ENCODE measurements at regions not wholly inside any gene's neighbourhood (a gene's known extent, or its start where the extent isn't known, plus 50 kb on each side); places are given as distances from the start of the nearest gene placed in this dataset.

DNA sequence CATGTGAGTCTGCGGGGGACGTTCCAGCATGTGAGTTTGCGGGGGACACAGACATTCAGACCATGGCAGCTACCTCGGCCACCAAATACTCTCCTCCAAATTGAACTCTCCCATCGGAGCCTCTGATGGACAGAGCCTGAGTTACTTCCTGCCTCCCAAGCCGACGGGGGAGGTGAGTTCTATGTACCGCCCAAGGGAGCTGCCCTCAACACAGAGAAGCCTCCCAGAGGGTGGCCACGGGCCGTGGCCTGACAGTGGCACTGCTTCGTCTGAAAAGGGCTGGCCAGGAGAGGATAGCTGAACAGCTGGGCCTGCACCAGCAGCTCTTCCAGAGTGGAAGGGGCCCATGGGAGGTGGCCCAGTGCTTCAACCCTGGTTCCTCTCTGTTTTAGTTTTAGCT, 274.5 kb upstream of the PPP2R2D start:
- no peak for DNase-seq (ENCODE audit: low spot score)

DNA sequence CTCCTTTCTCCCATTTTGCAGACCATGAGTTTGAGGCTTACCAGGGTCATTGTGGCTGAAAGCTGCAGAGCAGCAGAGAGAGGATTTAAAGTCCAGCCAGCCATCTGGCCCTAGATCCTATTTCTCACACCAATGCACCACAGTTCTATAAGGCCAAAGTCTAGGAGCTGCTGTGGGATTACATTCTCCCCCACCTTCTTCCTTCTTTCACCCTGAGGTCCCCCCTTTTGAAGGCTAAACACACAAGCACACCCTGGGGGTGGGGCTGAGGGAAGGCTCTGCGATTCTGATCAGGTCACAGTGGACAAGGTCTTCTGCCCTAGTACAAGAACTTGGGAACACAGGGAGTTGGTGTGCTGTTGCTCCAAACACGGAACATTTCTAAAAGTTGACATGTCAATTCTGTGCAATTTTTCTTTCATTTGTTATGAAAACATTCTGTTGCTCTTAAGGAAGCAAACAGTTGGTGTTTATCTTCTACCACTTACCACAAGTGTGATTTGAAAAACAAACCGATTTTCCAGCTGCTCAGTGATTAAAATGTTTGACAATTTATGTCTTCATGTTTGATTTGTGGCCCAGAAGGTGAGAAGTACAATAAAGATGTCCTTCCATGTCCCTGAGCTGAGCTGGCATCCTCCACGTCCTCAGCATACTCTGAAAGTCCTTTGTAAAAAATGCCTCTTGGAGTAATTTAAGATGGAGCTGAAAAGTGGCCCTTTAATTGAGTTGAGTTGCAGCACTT, 271.6 kb upstream of the PPP2R2D start:
- no peak for DNase-seq (ENCODE audit: low spot score)

DNA sequence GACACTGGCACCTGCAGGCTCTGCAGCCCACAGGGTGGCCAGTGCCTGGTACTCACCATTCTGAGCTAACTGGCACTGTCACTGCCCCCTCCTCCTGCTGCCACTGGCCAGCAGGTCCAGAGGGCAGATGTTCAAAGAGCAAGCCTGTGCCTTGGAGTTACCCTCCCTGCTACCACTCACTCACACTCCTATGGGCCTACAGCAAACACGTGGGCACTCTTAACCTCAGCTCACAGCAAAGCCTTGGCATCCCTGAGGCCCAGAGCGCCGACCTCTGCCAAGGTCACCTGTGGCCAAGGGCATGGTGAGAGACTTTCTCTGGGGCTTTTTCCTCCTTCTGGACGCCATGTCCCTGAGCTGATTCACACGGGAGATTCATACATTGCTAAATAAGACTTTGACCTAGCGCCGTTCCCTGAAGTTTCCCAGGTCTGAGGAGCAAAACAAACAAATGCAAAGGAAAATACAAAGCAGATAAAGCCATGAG, 270.0 kb upstream of the PPP2R2D start:
- DNase-seq (ENCODE audit: low spot score) = no peak

DNA sequence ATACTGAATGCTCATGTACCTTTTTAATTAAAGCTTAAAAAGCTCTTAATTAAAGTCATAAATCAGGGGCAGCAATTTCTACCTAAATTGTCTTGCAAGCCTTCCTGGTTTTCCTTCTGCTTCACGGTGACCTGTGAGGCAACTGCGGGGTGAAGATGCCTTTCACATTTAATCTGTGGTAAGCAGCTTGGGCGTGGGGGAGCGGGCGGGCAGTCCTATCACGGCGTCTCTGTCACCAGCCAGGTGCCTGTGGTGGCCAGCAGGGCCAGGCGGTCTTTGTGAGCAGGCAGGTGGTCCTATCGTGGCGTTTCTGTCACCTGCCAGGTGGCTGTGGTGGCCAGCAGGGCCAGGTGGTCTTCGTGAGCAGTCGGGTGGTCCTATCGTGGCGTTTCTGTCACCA, 269.2 kb upstream of the PPP2R2D start:
- DNase-seq (ENCODE audit: low spot score) = no peak

DNA sequence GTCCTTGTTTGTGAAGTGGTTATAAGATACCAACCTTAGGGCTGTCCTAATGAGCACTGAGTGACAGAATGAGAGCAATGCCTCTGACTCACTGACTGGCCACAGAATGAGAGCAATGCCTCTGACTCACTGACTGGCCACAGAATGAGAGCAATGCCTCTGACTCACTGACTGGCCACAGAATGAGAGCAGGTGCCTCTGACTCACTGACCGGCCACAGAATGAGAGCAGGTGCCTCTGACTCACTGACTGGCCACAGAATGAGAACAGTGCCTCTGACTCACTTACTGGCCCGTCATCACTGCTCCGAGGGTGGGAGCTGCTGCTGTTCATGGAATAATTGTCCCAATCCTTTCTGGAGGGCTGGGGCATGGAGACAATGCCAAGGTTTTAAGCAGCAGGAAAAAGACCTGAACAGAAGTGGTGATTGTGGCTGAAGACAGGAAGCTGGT, 265.2 kb upstream of the PPP2R2D start:
- DNase-seq (ENCODE audit: low spot score) = no peak

DNA sequence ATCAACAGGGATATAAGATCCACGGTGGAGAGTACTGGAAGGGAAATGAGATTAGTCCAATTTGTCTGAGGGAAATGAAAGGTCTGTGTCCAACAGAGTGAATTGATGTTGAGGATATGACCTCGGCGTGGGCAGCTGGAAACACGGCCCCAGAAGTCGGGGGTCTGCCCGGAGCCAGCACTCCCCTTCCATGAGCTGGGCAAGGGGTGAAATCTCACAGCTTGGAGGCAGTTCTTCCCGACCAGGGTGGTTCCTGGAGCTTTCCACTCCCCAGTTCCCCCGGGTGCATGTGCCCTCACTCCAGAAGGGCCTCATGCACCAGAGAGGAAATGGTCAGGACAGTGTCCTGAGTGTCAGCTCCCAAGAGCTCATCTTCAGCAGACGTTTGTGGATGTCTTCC, 264.7 kb upstream of the PPP2R2D start:
- no peak for DNase-seq (ENCODE audit: low spot score)

DNA sequence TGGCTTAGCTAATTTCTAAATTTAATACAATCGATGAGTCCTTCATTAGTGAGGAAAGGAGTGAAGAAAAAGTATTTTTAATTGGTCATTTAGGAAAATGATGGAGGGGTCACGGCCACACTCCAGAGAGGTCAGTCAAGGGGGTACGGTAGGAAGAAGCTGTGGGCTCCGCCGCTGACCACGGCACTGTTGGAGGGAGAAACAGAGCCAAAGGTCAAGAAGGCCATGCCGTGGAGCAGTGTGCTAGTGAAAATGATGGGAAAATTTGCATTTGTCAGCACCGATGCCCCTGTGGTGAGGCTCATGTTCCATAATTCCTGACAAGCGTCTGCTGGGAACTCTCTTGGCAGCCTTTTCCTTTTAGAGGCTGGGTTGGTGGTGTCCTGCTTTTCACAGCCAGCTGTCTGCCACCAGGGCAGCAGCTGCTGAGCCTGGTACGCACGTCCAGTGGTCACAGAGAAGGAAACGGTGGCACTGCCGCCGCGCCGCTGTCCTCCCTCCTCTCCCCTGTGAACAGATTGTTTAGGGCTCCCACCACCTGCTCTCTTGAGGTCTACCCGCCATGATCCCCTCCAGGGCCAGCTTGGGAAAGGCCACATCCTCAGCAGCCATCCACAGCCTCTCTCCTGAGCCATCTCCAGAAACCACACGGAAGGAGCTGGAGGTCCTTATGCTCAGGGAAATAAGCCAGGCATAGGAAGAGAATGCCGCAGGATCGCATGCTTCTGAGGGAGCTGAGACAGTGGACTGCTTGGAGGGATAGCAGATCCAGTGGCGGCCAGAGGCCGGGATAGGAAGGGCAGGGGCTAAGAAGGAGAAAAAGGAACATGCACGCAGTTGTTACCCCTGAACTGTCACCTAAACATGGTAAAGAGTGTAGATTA, 263.7 kb upstream of the PPP2R2D start:
- DNase-seq (ENCODE audit: low spot score) = no peak

DNA sequence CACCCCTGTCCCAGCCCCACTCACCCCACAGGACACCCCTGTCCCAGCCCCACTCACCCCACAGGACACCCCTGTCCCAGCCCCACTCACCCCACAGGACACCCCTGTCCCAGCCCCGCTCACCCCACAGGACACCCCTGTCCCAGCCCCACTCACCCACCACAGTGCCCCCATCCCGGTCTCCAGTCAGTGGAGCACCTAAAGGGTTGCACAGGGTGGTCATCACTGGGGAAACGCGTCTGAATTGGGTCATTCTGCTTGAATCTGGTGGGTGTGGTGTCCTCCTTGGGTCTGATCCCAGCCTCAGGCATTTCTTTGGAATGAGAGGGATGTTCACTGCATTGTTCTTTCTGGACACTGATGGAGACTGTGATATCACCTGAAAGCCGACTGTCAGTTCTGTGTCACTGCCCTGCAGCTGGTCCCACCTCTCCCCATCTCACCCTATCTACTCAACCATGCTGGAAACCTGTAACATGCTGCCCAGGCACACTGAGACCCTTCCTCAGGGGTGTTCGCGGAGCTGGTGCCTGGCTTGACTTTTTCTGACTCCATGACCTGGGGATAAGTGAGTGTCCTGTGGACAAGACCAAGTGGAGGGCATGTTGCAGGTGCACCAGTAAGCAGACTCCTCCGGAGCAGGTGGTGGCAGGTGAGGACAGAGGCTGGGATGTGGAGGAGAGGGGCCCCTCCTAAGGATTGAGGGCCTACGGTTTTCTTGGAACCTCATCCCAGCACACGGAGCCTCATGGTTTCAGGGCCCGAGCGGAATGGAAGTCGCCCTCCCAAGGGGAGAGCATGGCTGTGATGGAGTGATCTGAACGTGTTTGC, 262.5 kb upstream of the PPP2R2D start:
- DNase-seq (ENCODE audit: low spot score) = no peak

DNA sequence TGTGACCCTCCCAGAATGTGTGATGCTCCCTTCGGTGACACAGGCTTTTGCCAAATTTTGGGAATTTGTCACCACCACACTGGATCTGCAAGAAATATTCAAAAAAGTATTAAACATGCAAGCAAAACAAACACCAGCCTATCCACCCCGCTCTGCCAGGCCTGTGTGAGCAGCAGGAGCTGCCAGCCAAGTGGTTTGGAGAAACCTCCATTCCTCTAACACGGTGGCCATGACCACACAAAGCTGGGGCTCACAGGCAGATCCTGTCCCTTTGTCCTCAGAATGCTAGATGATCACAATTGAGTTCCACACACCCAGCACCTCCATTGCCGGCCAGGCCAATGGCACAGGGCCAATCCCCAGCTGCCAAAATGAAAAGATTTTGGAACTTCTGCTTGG, 261.9 kb upstream of the PPP2R2D start:
- DNase-seq (ENCODE audit: low spot score) = no peak

DNA sequence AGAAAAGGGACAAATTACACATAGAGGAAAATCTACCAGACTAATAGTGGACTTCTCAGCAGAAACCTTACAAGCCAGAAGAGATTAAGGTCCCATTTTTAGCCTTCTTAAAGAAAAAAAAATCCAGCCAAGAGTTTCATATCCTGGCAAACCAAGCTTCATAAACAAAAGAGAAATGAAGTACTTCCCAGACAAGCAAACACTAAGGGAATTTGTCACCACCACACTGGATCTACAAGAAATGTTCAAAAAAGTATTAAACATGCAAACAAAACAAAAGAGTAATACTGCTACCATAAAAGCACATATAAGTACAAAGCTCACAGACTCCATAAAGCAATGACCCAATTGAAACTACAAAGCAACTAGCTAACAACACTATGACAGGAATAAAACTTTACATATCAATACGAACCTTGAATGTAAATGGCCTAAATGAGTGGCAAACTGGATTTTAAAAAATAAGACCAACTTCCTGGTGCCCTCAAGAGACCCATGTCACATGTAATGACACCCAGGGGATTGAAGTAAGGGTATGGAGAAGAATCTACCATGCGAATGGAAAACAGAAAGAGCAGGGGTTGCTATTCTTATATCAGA, 260.7 kb upstream of the PPP2R2D start:
- no peak for DNase-seq (ENCODE audit: low spot score)

DNA sequence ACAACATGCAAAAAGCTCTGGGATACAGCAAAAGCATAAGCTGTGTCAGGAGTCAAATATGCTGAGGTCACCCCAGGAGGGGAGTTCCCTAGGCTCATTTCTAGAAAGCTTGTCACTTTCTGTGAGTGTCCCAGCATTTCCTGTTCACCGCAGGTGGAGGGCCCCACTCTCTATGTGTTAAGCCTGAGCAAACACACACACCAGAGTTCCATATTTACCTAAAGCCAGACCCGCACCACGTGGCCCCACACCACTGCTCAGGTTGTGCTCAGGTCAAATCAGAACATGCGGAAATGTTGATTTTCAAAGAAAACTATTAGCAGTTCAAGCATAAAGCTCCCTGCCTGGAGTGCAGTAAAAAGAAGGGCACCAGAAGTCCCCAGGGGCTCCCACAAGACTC, 259.6 kb upstream of the PPP2R2D start:
- DNase-seq (ENCODE audit: low spot score) = no peak

DNA sequence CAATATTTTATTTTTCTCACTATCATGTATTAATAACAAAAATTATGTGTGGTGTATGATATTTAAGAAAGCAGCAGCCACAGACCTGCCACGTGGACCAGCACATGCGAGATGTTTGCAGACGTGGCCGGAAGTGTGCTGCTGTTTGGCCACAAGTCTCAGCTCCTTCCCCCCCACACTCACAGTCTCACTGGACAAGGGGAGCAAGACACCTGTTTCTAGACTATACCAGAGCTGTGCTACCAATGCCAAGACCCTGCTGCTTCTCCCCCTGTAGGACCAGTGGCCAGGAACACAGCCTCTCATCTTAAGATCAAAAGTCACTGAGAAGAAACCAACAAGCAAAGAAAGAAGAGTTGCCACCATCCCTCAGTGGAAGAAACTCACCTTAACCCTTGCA, 258.9 kb upstream of the PPP2R2D start:
- no peak for DNase-seq (ENCODE audit: low spot score)

DNA sequence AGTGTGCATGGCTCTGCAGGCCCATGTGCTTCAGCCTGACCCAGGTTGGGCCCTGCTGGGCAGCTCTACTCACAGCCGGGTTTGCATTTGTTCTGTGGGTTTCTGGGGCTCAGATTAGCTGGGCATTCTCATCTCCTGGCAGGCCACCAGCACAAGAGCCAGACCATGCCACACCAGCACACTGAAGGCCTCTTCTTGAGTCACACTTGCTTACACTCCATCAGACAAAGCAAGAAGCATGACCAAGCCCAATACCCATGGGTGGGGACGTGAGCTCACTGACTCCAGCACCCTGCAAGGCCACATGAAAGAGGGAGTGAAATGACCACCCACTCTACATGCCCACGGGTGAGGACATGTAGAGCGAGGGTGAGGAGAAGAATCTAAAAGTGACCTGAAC, 257.8 kb upstream of the PPP2R2D start:
- no peak for DNase-seq (ENCODE audit: low spot score)

DNA sequence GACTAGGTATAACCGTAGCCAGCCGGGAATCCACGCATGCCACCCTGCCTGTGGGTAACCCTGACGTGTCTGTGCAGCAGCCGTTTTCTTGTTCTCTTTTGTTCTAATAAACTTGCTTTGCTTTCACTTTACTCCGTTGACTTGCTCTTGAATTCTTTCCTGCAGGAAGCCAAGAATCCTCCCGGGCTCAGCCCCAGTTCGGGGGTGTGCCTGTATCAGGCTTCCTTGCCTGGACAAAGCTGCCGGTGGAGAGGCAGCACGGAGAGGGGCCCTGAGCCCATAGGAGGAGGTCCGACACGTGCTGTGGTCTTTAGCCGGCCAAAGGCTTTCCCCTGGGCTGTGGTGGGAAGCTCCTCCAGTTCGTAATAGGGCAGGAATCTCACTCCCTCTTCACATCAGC, 256.5 kb upstream of the PPP2R2D start:
- DNase-seq (ENCODE audit: low spot score) = no peak

DNA sequence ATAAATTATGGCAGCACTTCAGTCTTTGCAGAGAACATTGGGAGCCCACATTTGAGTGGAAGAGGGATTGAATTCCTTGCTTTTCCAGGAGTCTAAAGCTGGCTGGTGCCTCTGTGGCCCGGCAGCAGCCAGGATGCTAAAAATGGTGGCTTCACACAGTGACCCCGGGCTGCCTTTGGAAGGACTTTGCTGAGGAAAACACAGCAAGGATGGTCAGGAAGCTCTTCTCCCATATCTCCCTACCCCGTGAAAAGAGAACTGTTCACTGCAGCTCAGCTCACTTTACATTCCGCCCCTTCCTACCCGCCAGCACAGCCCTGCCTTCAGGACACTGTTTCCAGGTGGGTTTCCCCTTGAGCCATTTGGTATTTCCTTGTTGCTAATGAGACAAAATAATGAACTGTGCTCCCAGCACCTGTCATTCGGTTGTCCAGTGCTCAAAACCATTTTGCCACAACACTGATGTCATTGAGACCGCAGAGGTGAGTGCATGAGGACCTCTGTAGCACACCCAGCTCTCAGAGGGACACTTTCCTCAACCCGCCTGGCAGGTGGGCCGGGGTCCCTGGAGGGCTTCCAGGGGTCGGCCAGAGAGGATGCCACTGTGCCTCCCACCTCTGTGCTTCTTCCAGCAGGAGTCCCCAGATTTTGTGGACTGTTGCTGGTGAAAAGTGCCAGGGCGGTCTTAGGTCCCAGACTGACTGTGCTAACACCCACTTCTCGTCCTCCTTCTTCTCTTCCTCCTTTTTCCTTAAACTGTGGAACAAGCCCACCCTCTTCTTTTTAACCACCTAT, 255.7 kb upstream of the PPP2R2D start:
- no peak for DNase-seq (ENCODE audit: low spot score)

DNA sequence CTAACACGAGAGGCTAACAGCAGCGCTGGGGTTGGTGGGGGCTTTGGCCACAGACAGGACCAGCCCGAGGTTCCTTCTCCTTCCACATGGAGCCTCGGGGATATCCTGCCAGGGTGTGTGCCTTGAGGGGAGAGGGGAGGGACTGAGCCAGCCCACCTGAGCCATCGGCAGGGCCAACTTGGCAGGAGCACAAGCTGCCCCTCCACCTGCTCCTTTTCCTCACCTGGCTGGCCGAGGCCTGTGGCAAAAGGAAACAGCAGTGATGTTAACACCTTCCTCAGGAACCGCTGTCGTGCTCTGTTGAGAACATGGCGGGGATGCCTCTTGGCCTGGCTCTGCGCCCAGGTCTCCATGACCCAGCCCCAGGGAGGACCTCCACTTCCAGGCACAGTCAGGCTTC, 255.1 kb upstream of the PPP2R2D start:
- no peak for DNase-seq (ENCODE audit: low spot score)

DNA sequence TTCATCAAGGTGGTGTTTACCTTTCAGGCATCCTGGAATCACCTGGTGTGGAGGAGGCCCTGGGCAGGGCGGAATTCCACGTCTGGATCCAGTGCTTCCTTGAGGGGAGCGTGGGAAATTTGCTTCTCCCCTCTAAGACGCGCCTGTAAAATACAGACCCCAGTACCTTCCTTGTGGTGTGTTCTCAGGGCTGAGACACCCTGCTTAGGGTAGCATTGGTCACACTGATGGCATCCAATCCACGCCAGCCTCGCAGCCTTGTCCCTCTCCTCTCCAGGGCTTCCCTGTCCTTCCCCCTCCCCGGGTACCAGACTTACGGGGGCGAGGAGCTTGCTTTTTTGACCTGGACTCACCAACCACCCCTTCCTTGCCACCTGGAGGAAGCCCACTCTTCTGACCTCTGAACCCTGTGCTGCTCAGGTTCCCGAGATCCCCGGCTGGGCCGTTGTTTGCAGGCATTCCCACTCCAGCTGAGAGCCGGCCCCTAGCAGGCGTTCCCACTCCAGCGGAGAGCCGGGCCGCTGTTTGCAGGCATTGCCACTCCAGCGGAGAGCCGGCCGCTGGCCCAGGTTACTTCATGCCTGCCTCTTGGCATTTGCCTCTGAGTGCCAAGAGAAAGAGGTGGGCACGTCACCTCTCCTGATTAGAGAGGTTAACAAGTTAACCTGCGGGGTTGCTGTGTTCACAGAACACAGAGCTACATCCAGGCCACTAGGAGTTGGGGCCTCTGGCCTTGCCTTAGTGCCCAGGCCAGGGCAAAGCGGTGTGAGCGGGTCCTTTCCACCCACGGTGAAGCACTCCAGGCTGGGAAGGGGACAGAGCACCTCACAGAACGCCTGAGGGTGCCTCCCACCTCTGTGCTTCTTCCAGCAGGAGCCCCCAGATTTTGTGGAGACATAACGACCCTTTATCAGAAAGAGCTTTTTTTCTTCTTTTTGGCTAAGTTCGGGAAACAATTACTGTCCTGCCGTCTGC, 254.0 kb upstream of the PPP2R2D start:
- no peak for DNase-seq (ENCODE audit: low spot score)

DNA sequence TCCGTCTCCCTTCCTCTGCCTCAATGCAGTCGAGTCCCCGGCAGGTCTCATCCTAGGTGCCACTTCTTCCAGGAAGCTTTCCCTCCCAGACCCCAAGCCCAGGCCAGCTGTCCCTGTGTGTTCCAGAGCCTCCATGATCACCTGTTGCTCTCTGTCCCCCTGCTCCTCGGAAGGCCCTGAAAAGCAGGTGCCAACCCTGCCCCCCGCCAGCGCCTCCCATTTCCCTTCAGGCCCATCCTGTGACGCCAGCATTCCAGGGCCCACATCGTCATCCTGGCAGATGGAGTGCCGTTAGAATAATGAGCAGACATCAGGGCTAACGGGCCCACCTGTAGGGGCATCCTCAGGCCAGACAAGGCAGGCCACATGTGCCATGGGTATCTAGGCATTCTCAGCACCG, 253.0 kb upstream of the PPP2R2D start:
- no peak for DNase-seq (ENCODE audit: low spot score)

DNA sequence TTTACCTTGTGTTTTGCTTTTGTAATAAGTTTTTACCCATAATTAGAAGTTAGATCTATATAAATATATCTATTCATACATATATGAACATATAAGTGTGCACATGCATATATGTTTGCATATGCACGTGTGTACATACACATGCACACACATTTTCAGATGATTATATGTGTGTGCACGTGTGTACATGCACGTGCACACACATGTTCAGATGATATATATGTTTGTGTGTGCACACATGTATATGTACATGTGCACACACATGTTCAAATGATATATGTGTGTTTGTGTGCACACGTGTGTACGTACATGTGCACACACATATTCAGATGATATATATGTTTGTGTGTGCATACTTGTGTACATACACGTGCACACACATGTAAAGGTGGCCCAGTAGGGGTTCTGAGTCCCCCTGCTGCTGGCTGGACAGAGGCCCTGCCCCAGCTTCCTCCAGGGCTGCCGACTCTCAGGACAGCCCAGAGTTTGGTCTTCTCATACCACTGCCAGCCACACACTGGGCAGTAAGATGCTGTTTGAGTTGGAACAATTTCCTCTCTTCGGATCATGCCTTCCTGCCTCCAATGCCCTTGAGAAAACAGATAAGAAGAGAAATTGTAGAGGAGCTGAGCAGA, 252.3 kb upstream of the PPP2R2D start:
- DNase-seq (ENCODE audit: low spot score) = no peak
